ENCODE measurements at regions not wholly inside any gene's neighbourhood (a gene's known extent, or its start where the extent isn't known, plus 50 kb on each side); places are given as distances from the start of the nearest gene placed in this dataset.

- Histone ChIP-seq H3K36me3 (ENCODE audit: control insufficient read depth, insufficient read depth, low read length) (no peaks in the 10 kb centered on the region), H3K27me3 (ENCODE audit: control insufficient read depth, insufficient read depth, low read length, poor library complexity, severe bottlenecking) (no peaks in the 10 kb centered on the region), H3K4me1 (ENCODE audit: control insufficient read depth, insufficient read depth, low read length) (no peaks in the 10 kb centered on the region), H3K27ac (ENCODE audit: insufficient read depth, low read depth, low read length, poor library complexity, severe bottlenecking) (no peak overlapping the region), H3K9me3 (ENCODE audit: control insufficient read depth, low read length) (no peaks in the 10 kb centered on the region), H3K4me3 (ENCODE audit: insufficient read depth, low read depth, low read length) (no peak overlapping the region)
- 85 to 86% methylated on average over 3 of the region's 3 CpGs for WGBS, 2 experiments
Measured at GRCh38 chr3:176951144-176951543, 246.1 kb downstream of the TBL1XR1 start.

- no peak overlapping the region for H3K27ac ChIP-seq (ENCODE audit: insufficient read depth, low read depth, low read length, poor library complexity, severe bottlenecking)
- H3K4me1 ChIP-seq (ENCODE audit: control insufficient read depth, insufficient read depth, low read length) = no peaks in the 10 kb centered on the region
- WGBS, 2 experiments = 85 to 89% methylated on average over 3 of the region's 3 CpGs
- no peak overlapping the region for H3K4me3 ChIP-seq (ENCODE audit: insufficient read depth, low read depth, low read length)
- no peaks in the 10 kb centered on the region for H3K36me3 ChIP-seq (ENCODE audit: control insufficient read depth, insufficient read depth, low read length)
- H3K27me3 ChIP-seq (ENCODE audit: control insufficient read depth, insufficient read depth, low read length, poor library complexity, severe bottlenecking) = no peaks in the 10 kb centered on the region
- no peaks in the 10 kb centered on the region for H3K9me3 ChIP-seq (ENCODE audit: control insufficient read depth, low read length)
Measured at GRCh38 chr3:176950743-176951142, 246.5 kb downstream of the TBL1XR1 start.

DNA sequence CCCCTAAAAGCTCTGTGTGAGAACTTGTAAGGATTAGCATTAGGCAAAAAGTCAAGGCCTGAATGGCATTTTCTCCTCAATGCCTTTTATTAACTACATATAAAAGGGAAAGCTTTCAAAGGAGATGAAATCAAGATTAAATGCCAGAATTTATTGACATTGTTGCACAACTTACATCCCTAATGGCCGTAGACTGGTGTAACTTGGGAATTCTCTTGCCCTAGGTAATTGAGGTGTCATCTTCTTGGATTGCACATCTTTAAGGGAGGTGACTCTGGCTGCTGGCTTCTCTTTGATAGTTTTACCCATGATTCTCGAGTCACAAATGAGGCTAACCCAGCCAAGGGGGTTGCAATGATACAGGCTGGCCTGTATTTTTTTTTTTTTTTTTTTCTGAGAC is 249.1 kb downstream of the TBL1XR1 start:
- Histone ChIP-seq H3K36me3 (ENCODE audit: control insufficient read depth, insufficient read depth, low read length) (no peaks in the 10 kb centered on the region), H3K4me3 (ENCODE audit: insufficient read depth, low read depth, low read length) (no peak overlapping the region), H3K9me3 (ENCODE audit: control insufficient read depth, low read length) (no peaks in the 10 kb centered on the region), H3K4me1 (ENCODE audit: control insufficient read depth, insufficient read depth, low read length) (no peaks in the 10 kb centered on the region), H3K27me3 (ENCODE audit: control insufficient read depth, insufficient read depth, low read length, poor library complexity, severe bottlenecking) (no peaks in the 10 kb centered on the region), H3K27ac (ENCODE audit: insufficient read depth, low read depth, low read length, poor library complexity, severe bottlenecking) (no peak overlapping the region)
- WGBS, 2 experiments = 92 to 98% methylated on average over 2 of the region's 2 CpGs

DNA sequence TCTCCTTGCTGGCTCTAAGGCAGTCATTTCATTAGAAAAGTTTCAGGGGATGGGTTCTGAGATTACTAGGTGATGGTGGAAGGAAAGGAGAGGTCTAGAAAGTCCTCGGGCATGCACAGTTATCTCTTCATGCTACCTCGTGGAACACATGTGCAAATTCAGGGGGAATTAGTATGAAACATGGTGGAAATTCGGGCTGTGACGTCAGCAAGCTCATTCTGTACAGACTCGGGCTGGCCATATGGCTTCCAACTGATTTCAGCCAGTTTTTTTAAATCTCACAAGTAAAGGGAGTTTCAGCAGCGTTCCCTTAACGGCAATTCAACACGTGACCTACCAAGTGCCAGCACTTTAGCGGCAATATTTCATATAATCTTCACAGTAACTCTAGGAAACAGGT is 251.1 kb downstream of the TBL1XR1 start:
- no peaks in the 10 kb centered on the region for H3K9me3 ChIP-seq (ENCODE audit: control insufficient read depth, low read length)
- H3K4me3 ChIP-seq (ENCODE audit: insufficient read depth, low read depth, low read length) = no peak overlapping the region
- 90 to 95% methylated on average over 9 of the region's 9 CpGs for WGBS, 2 experiments
- no peaks in the 10 kb centered on the region for H3K4me1 ChIP-seq (ENCODE audit: control insufficient read depth, insufficient read depth, low read length)
- no peaks in the 10 kb centered on the region for H3K36me3 ChIP-seq (ENCODE audit: control insufficient read depth, insufficient read depth, low read length)
- H3K27ac ChIP-seq (ENCODE audit: insufficient read depth, low read depth, low read length, poor library complexity, severe bottlenecking) = no peak overlapping the region
- H3K27me3 ChIP-seq (ENCODE audit: control insufficient read depth, insufficient read depth, low read length, poor library complexity, severe bottlenecking) = no peaks in the 10 kb centered on the region

- Histone ChIP-seq H3K9me3 (ENCODE audit: control insufficient read depth, low read length) (no peaks in the 10 kb centered on the region), H3K4me3 (ENCODE audit: insufficient read depth, low read depth, low read length) (no peak overlapping the region), H3K27me3 (ENCODE audit: control insufficient read depth, insufficient read depth, low read length, poor library complexity, severe bottlenecking) (no peaks in the 10 kb centered on the region), H3K36me3 (ENCODE audit: control insufficient read depth, insufficient read depth, low read length) (no peaks in the 10 kb centered on the region), H3K27ac (ENCODE audit: insufficient read depth, low read depth, low read length, poor library complexity, severe bottlenecking) (no peak overlapping the region), H3K4me1 (ENCODE audit: control insufficient read depth, insufficient read depth, low read length) (no peaks in the 10 kb centered on the region)
- WGBS, 2 experiments = 82 to 88% methylated on average over 1 of the region's 1 CpG
Measured at GRCh38 chr3:176942305-176942704, 255.0 kb downstream of the TBL1XR1 start.

DNA sequence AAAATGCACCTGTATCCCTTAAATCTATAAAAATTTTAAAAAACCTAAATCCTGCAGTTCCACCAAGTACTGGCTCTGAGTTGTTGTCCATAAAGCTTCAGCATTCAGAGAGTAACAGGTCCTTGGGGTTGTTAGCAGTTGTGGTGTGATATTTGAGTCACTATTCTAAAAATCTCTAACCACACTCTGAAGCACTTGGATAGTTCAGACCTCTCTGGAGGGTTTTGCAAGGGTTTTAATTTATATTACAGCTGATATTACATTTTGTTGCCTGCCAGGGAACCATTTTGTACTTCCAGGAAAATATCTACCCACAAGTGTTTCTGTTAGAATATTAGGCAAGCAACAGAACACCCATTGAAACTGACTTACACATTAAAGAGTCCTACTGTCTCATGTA is 255.6 kb downstream of the TBL1XR1 start:
- H3K4me3 ChIP-seq (ENCODE audit: insufficient read depth, low read depth, low read length) = no peak overlapping the region
- no peaks in the 10 kb centered on the region for H3K4me1 ChIP-seq (ENCODE audit: control insufficient read depth, insufficient read depth, low read length)

GRCh38 chr3:176939022-176939817 is 258.1 kb downstream of the TBL1XR1 start:
- no peaks in the 10 kb centered on the region for H3K36me3 ChIP-seq (ENCODE audit: control insufficient read depth, insufficient read depth, low read length)
- no peak overlapping the region for H3K27ac ChIP-seq (ENCODE audit: insufficient read depth, low read depth, low read length, poor library complexity, severe bottlenecking)
- WGBS, 2 experiments = 70 to 75% methylated on average over 10 of the region's 10 CpGs
- no peaks in the 10 kb centered on the region for H3K27me3 ChIP-seq (ENCODE audit: control insufficient read depth, insufficient read depth, low read length, poor library complexity, severe bottlenecking)
- no peak overlapping the region for H3K4me3 ChIP-seq (ENCODE audit: insufficient read depth, low read depth, low read length)
- no peaks in the 10 kb centered on the region for H3K9me3 ChIP-seq (ENCODE audit: control insufficient read depth, low read length)
- no peaks in the 10 kb centered on the region for H3K4me1 ChIP-seq (ENCODE audit: control insufficient read depth, insufficient read depth, low read length)

More for the DNA sequence above, 255.6 kb downstream of the TBL1XR1 start:
- Histone ChIP-seq H3K27ac (ENCODE audit: insufficient read depth, low read depth, low read length, poor library complexity, severe bottlenecking) (no peak overlapping the region), H3K27me3 (ENCODE audit: control insufficient read depth, insufficient read depth, low read length, poor library complexity, severe bottlenecking) (no peaks in the 10 kb centered on the region), H3K9me3 (ENCODE audit: control insufficient read depth, low read length) (no peaks in the 10 kb centered on the region), H3K36me3 (ENCODE audit: control insufficient read depth, insufficient read depth, low read length) (no peaks in the 10 kb centered on the region)

DNA sequence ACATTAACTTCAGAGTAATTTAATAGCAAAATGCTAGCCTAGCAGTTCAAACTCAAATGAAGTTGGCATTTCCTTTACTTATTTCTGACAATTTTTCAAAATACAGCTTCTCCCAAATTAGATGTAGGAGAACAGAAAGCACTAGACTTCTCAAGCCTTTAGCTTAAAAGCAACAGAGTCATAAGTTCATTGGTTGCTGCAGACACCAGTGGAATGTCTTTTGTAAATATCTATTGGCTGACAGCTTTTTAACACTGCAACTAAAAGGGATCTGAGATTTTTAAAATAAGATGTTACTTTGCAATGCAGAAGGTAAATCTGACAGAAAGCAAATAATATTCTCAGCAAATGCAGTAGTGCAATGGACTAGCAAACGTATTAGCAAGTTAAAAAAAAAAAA is 259.3 kb downstream of the TBL1XR1 start:
- Histone ChIP-seq H3K9me3 (ENCODE audit: control insufficient read depth, low read length) (no peaks in the 10 kb centered on the region), H3K27ac (ENCODE audit: insufficient read depth, low read depth, low read length, poor library complexity, severe bottlenecking) (no peak overlapping the region), H3K4me3 (ENCODE audit: insufficient read depth, low read depth, low read length) (no peak overlapping the region), H3K36me3 (ENCODE audit: control insufficient read depth, insufficient read depth, low read length) (no peaks in the 10 kb centered on the region), H3K27me3 (ENCODE audit: control insufficient read depth, insufficient read depth, low read length, poor library complexity, severe bottlenecking) (no peaks in the 10 kb centered on the region), H3K4me1 (ENCODE audit: control insufficient read depth, insufficient read depth, low read length) (no peaks in the 10 kb centered on the region)
- 84 to 92% methylated on average over 1 of the region's 1 CpG for WGBS, 2 experiments

DNA sequence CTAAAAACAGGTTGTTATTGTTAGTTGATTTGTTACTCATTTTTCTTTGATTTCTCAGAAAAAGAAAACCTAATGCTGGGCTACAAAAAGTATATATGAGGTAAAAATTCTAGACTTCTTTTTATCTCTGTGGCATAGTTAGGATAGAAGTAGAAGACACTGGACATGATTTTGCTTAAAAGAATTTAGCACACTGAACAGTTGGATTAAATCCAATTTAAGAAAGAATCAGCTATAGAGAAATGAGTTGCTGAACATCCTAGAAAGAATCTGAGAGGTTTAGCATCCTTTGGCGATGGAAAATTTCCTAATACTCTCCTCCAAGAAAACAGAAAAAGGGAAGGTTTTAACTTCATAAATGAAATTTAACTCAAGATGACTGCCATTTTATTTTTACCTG is 259.7 kb downstream of the TBL1XR1 start:
- H3K27me3 ChIP-seq (ENCODE audit: control insufficient read depth, insufficient read depth, low read length, poor library complexity, severe bottlenecking) = no peaks in the 10 kb centered on the region
- H3K4me1 ChIP-seq (ENCODE audit: control insufficient read depth, insufficient read depth, low read length) = no peaks in the 10 kb centered on the region
- no peaks in the 10 kb centered on the region for H3K9me3 ChIP-seq (ENCODE audit: control insufficient read depth, low read length)
- no peak overlapping the region for H3K27ac ChIP-seq (ENCODE audit: insufficient read depth, low read depth, low read length, poor library complexity, severe bottlenecking)
- no peaks in the 10 kb centered on the region for H3K36me3 ChIP-seq (ENCODE audit: control insufficient read depth, insufficient read depth, low read length)
- 100% methylated on average over 1 of the region's 1 CpG for WGBS, 2 experiments
- no peak overlapping the region for H3K4me3 ChIP-seq (ENCODE audit: insufficient read depth, low read depth, low read length)

- WGBS, 2 experiments = 95 to 100% methylated on average over 1 of the region's 2 CpGs
- Histone ChIP-seq H3K4me3 (ENCODE audit: insufficient read depth, low read depth, low read length) (no peak overlapping the region), H3K27me3 (ENCODE audit: control insufficient read depth, insufficient read depth, low read length, poor library complexity, severe bottlenecking) (no peaks in the 10 kb centered on the region), H3K9me3 (ENCODE audit: control insufficient read depth, low read length) (no peaks in the 10 kb centered on the region), H3K27ac (ENCODE audit: insufficient read depth, low read depth, low read length, poor library complexity, severe bottlenecking) (no peak overlapping the region), H3K4me1 (ENCODE audit: control insufficient read depth, insufficient read depth, low read length) (no peaks in the 10 kb centered on the region), H3K36me3 (ENCODE audit: control insufficient read depth, insufficient read depth, low read length) (no peaks in the 10 kb centered on the region)
Measured at GRCh38 chr3:176935194-176935888, 261.9 kb downstream of the TBL1XR1 start.
